Panc1 (cell line): ENCODE measurements at regions not wholly inside any gene's neighbourhood (a gene's known extent, or its start where the extent isn't known, plus 50 kb on each side); places are given as distances from the start of the nearest gene placed in this dataset.

Source experiments
- ATAC-seq: fragments of 200-7000 bp; cut with Tn5 transposase; 2 replicates; pipeline ENCODE4 v1.9.1; 2020; ENCODE audit warnings: mild to moderate bottlenecking, moderate library complexity
- BruUV-seq: library from RNA; stranded (reverse); fragments of 400-500 nt; replicated peaks from 2 replicates; lab custom pipeline; 2021; lab: Mats Ljungman, UMichigan
- CTCF ChIA-PET: fragments of 300-600 bp; sonication (Branson Sonifier 250); formaldehyde crosslinking; loops from one replicate; lab custom pipeline; 2022; ENCODE audit warnings: antibody characterized with exemption; lab: Charles Lee
- POLR2A ChIA-PET: fragments of 300-600 bp; sonication (Branson Sonifier 250); formaldehyde crosslinking; loops from one replicate; lab custom pipeline; 2022; ENCODE audit warnings: antibody characterized with exemption; lab: Charles Lee
- DNase-seq: peaks from one replicate; pipeline ENCODE4 v3.0.0-alpha.2; 2010; ENCODE audit warnings: low read depth, low spot score
- H3K27ac ChIP-seq: 2 replicates; pipeline ENCODE4 v1.5.1; 2011; ENCODE audit warnings: mild to moderate bottlenecking, low read length, inconsistent platforms
- H3K27me3 ChIP-seq: fragments of 200-500 bp; sonication (Bioruptor generic); 2 replicates; pipeline ENCODE4 v1.6.0; 2014; ENCODE audit warnings: low read length, inconsistent platforms; ENCODE audit not compliant: control insufficient read depth, insufficient read depth
- H3K36me3 ChIP-seq: fragments of 200-500 bp; sonication (Bioruptor generic); 2 replicates; pipeline ENCODE4 v1.5.1; 2014; ENCODE audit warnings: inconsistent platforms, mild to moderate bottlenecking, low read length, moderate library complexity; ENCODE audit not compliant: control insufficient read depth, insufficient read depth
- H3K4me1 ChIP-seq: 2 replicates; pipeline ENCODE4 v1.5.1; 2011; ENCODE audit warnings: inconsistent platforms, mild to moderate bottlenecking, low read length, moderate library complexity; ENCODE audit not compliant: control insufficient read depth, insufficient read depth
- H3K4me3 ChIP-seq, 2 experiments: 2 replicates each; pipeline ENCODE4 v1.5.1; 2011 to 2012; ENCODE audit warnings: low read depth in 2 of 2, low read length in 2 of 2, mild to moderate bottlenecking in 2 of 2, inconsistent platforms in 1 of 2, moderate library complexity in 1 of 2
- H3K9me3 ChIP-seq: fragments of 200-500 bp; sonication (Bioruptor generic); 2 replicates; pipeline ENCODE4 v1.5.1; 2014; ENCODE audit warnings: low read depth, mild to moderate bottlenecking, inconsistent platforms, low read length, moderate library complexity; ENCODE audit not compliant: control insufficient read depth, insufficient read depth
- POLR2AphosphoS5 ChIP-seq: IDR thresholded peaks from 2 replicates; pipeline ENCODE4 v1.6.1; 2012; ENCODE audit warnings: mild to moderate bottlenecking, low read depth, low read length, moderate library complexity
- SIN3A ChIP-seq: IDR thresholded peaks from 2 replicates; pipeline ENCODE4 v1.6.1; 2012; ENCODE audit warnings: low read depth, mild to moderate bottlenecking, low read length, moderate library complexity, borderline replicate concordance; ENCODE audit not compliant: insufficient read depth
- TCF7L2 ChIP-seq: IDR thresholded peaks from 2 replicates; pipeline ENCODE4 v1.6.1; 2011; ENCODE audit warnings: mild to moderate bottlenecking, low read depth, low read length, inconsistent platforms
- in situ Hi-C: cut with HindIII; loops from 2 replicates; pipeline ENCODE4 v1.10.0; 2016; ENCODE audit warnings: low sequenced_read_pairs, low pct_unique_long_range_greater_than_20kb
- intact Hi-C: fragments of 100-400 bp; cut with micrococcal nuclease; formaldehyde crosslinking; loops from one replicate; pipeline ENCODE4 v1.10.0; 2022; ENCODE audit not compliant: unreplicated experiment
- TF ChIP-seq, protein P1 (sequence below): fragments of 450-650 bp; IDR thresholded peaks from 2 replicates; pipeline ENCODE4 v1.5.1; 2017; ENCODE audit warnings: mild to moderate bottlenecking
- TF ChIP-seq, protein P2 (sequence below), 2 experiments: IDR thresholded peaks; 2 replicates each; pipeline ENCODE4 v1.6.1; 2011 to 2012; ENCODE audit warnings: low read depth in 2 of 2, control low read depth in 1 of 2, low read length in 1 of 2, mild to moderate bottlenecking in 1 of 2, moderate library complexity in 1 of 2; ENCODE audit not compliant: insufficient read depth in 1 of 2

DNA sequence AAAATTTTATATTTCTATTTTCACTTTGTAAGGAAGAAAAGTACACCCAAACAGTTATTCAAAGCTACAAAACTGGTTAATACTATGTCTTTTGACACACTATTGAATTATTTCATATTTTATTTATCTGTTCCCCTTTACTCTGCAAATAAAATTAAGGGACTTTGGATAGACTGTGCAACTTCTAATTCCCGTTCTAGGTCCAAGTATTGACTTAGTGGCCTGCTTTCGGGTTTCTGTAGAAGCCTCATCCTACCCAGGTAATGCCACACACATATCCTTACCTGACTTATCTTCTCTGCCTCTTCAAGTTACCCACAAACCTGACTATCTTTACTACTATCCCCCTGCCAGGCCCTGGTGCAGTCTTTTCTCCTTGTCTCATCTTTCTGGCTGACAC lies 156.3 kb upstream of the TMTC2 start:
- POLR2A ChIA-PET: no interaction called here
- Histone ChIP-seq H3K27me3 (no peaks in the 10 kb centered on the region), H3K9me3 (no peaks in the 10 kb centered on the region), H3K4me1 (no peaks in the 10 kb centered on the region), H3K36me3 (no peaks in the 10 kb centered on the region), H3K27ac (no peak overlapping the region), H3K4me3 (no peak overlapping the region)
- in situ Hi-C loops (no loop called here), intact Hi-C loops (no loop called here)
- CTCF ChIA-PET: no interaction called here
- no peak for TF ChIP-seq SIN3A
- TF ChIP-seq, protein P1, sequence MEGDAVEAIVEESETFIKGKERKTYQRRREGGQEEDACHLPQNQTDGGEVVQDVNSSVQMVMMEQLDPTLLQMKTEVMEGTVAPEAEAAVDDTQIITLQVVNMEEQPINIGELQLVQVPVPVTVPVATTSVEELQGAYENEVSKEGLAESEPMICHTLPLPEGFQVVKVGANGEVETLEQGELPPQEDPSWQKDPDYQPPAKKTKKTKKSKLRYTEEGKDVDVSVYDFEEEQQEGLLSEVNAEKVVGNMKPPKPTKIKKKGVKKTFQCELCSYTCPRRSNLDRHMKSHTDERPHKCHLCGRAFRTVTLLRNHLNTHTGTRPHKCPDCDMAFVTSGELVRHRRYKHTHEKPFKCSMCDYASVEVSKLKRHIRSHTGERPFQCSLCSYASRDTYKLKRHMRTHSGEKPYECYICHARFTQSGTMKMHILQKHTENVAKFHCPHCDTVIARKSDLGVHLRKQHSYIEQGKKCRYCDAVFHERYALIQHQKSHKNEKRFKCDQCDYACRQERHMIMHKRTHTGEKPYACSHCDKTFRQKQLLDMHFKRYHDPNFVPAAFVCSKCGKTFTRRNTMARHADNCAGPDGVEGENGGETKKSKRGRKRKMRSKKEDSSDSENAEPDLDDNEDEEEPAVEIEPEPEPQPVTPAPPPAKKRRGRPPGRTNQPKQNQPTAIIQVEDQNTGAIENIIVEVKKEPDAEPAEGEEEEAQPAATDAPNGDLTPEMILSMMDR: no peak
- TF ChIP-seq POLR2AphosphoS5: no peak
- no peak for TF ChIP-seq TCF7L2
- TF ChIP-seq, protein P2, sequence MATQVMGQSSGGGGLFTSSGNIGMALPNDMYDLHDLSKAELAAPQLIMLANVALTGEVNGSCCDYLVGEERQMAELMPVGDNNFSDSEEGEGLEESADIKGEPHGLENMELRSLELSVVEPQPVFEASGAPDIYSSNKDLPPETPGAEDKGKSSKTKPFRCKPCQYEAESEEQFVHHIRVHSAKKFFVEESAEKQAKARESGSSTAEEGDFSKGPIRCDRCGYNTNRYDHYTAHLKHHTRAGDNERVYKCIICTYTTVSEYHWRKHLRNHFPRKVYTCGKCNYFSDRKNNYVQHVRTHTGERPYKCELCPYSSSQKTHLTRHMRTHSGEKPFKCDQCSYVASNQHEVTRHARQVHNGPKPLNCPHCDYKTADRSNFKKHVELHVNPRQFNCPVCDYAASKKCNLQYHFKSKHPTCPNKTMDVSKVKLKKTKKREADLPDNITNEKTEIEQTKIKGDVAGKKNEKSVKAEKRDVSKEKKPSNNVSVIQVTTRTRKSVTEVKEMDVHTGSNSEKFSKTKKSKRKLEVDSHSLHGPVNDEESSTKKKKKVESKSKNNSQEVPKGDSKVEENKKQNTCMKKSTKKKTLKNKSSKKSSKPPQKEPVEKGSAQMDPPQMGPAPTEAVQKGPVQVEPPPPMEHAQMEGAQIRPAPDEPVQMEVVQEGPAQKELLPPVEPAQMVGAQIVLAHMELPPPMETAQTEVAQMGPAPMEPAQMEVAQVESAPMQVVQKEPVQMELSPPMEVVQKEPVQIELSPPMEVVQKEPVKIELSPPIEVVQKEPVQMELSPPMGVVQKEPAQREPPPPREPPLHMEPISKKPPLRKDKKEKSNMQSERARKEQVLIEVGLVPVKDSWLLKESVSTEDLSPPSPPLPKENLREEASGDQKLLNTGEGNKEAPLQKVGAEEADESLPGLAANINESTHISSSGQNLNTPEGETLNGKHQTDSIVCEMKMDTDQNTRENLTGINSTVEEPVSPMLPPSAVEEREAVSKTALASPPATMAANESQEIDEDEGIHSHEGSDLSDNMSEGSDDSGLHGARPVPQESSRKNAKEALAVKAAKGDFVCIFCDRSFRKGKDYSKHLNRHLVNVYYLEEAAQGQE (IDR thresholded peaks at IDR 0.05; ENCODE audit: insufficient read depth in 1 of 2, low read depth in 2 of 2, low read length in 1 of 2): no peak
- DNase-seq (no peak), ATAC-seq (no peak)
- BruUV-seq: no TSS peak

DNA sequence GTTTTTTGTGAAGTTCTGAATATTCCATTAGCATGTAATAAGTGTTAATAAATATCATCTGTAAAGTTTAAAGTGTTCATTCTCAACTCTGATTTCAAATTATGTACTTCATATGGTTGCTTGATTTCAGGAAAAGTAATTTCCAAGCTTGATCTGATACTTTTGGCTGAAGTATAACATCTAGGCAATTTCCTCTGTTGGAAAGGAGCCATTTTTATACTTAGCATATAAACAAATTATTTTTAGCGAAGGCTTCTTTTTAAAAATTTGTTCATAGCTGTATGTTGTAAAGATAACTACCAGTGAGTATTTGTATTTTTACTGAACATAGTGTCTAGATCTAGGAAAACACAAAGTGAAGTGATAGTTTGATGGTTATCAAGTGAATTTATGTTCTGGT lies 153.4 kb upstream of the TMTC2 start:
- CTCF ChIA-PET: no interaction called here
- in situ Hi-C loops: no loop called here

More for the DNA sequence above, 153.4 kb upstream of the TMTC2 start:
- Histone ChIP-seq H3K9me3 (no peaks in the 10 kb centered on the region), H3K4me1 (no peaks in the 10 kb centered on the region), H3K4me3 (no peak overlapping the region), H3K36me3 (no peaks in the 10 kb centered on the region), H3K27ac (no peak overlapping the region), H3K27me3 (no peaks in the 10 kb centered on the region)
- intact Hi-C loops: no loop called here
- ATAC-seq (no peak), DNase-seq (no peak)
- BruUV-seq: no TSS peak
- TF ChIP-seq, protein P1: no peak
- TF ChIP-seq TCF7L2 (no peak), POLR2AphosphoS5 (no peak), SIN3A (no peak)
- TF ChIP-seq, protein P2 (IDR thresholded peaks at IDR 0.05; ENCODE audit: insufficient read depth in 1 of 2, low read depth in 2 of 2, low read length in 1 of 2): no peak
- POLR2A ChIA-PET: no interaction called here
